ENCODE measurements at regions not wholly inside any gene's neighbourhood (a gene's known extent, or its start where the extent isn't known, plus 50 kb on each side); places are given as distances from the start of the nearest gene placed in this dataset.
"Not testable (repeated sequence)": the region's sequence is repeated elsewhere in the genome, so short reads cannot be mapped to it uniquely, and the experiment has no call there.

GRCh38 chr7:12827920-12828319 lies 140.5 kb downstream of the ARL4A start:
- DNase-seq (ENCODE audit: low spot score): no peak

GRCh38 chr7:12831024-12831423 lies 143.6 kb downstream of the ARL4A start:
- no peak for DNase-seq (ENCODE audit: low spot score)

GRCh38 chr7:12833829-12834228 lies 146.4 kb downstream of the ARL4A start:
- DNase-seq (ENCODE audit: low spot score): no peak

DNA sequence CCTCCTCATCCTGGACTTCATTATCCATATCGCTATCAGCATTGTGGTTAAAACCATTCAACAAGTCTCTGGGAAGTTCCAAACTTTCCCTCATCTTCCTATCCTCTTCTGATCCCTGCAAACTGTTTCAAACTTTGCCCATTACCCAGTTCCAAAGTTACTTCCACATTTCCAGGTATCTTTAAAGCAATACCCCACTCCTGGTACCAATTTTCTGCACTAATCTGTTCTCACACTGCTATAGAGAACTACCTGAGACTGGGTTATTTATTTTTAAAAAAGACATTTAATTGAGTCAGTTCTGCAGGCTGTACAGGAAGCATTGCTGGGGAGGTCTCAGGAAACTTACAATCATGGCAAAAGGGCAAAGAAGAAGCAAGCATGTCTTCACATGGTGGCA lies 147.3 kb downstream of the ARL4A start:
- no peak for DNase-seq (ENCODE audit: low spot score)

DNA sequence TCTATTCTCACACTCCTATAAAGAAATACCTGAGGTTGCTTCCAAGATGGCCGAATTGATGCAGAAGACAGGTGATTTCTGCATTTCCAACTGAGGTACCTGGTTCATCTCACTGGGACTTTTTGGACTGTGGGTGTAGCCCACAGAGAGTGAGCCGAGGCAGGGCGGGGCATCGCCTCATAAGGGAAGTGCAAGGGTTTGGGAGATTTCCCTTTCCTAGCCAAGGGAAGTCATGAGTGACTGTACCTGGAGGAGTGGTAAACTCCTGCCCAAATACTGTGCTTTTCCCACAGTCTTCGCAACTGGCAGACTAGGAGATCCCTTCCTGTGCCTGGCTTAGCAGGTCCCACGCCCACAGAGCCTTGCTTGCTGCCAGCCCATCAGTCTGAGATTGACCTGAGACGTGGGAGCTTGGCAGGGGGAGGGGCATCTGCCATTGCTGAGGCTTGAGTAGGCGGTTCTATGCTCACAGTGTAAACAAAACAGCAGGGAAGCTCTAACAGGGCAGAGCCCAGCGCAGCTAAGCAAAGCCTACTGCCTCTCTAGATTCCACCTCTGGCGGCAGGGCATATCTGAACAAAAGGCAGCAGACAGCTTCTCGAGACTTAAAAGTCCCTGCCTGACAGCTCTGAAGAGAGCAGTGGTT lies 152.2 kb downstream of the ARL4A start:
- DNase-seq (ENCODE audit: low spot score): no peak

DNA sequence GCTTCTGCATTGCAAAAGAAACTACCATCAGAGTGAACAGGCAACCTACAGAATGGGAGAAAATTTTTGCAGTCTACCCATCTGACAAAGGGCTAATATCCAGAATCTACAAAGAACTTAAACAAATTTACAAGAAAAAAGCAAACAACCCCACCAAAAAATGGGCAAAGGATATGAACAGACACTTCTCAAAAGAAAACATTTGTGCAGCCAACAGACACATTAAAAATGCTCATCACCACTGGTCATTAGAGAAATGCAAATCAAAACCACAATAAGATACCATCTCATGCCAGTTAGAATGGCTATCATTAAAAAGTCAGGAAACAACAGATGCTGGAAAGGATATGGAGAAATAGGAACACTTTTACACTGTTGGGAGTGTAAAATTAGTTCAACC lies 157.3 kb downstream of the ARL4A start:
- DNase-seq (ENCODE audit: low spot score): not testable (repeated sequence)

- no peak for DNase-seq (ENCODE audit: low spot score)
These were observed 159.6 kb downstream of the ARL4A start for GRCh38 chr7:12847001-12847400.

DNA sequence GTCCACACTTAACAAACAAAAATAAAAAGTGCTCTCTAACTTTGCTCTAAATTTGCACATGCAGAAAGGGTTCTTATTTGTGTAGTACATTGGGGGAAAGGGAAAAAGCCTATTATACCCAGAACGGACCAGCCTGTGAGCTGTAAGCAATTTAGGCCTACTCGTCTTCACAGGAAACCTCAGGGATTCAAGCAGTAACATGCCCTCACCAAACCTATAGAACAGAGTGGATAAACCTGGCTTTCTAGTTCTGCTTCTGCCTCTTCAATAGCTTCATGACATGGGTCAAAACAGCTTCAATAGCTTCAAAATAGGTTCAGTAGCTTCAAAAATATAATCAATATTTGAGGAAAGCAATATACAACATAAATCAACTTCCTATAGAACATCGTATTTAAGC lies 163.7 kb downstream of the ARL4A start:
- no peak for DNase-seq (ENCODE audit: low spot score)

GRCh38 chr7:12851841-12852240 lies 164.4 kb downstream of the ARL4A start:
- DNase-seq (ENCODE audit: low spot score): no peak

DNA sequence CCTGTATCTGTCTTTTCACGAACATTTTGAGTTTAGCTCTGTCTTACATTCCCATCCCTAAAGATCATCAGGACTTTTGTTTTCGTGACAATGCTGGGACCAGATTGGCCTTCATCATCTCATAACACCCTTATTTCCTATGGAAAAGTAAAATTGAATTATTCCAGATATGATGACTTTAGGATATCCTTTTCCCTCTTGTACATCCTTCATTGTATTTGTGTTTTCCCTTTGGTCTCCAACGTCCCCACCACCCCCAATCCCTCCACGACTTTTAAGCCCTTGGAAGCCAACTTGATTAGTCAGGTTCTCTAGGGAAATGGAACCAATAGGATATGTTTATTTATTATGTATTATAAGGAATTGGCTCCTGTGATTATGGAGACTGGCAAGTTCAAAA lies 167.6 kb downstream of the ARL4A start:
- DNase-seq (ENCODE audit: low spot score): no peak

- DNase-seq (ENCODE audit: low spot score): no peak
These were observed 172.3 kb downstream of the ARL4A start for GRCh38 chr7:12859761-12860160.

- DNase-seq (ENCODE audit: low spot score): peak; percentile 9
These were observed 173.6 kb downstream of the ARL4A start for GRCh38 chr7:12861070-12861469.

- no peak for DNase-seq (ENCODE audit: low spot score)
These were observed 174.7 kb downstream of the ARL4A start for GRCh38 chr7:12862146-12862545.

- DNase-seq (ENCODE audit: low spot score): no peak
These were observed 177.1 kb downstream of the ARL4A start for GRCh38 chr7:12864470-12865046.

DNA sequence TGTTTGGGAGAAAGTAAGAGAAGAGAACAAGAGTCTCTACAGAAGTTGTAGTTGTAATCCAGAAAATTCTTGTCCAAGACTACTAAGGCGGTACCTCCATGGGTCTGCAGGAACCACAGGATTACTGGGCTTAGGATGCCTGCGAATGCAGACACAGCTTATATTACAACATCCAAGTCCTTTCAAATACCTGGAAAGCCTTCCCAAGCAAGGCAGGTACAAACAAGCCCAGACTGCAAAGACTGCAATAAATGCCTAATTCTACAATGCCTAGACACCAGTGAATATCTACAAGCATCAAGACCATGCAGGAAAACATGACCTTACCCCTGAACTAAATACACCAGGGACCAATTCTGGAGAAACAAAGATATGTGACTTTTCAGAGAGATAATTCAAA lies 178.2 kb downstream of the ARL4A start:
- no peak for DNase-seq (ENCODE audit: low spot score)

GRCh38 chr7:12866207-12866606 lies 178.8 kb downstream of the ARL4A start:
- DNase-seq (ENCODE audit: low spot score): no peak

- no peak for DNase-seq (ENCODE audit: low spot score)
These were observed 180.6 kb downstream of the ARL4A start for GRCh38 chr7:12868027-12868426.

DNA sequence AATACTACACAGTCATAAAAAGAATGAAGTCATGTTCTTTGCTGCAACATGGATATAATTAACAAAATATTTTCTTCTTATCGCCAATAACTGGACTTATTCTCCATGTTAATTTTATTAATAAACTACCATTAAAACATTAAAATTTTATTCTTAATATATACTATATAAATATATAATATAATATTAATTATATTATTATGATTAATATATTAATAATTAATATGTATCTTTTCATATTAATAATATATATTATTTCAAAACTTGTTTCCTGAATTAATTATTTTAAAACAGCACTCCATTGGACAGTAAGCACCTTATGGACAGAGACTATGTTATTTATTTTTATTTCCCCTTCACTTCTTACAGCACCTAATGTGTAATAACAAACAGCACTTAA lies 182.8 kb downstream of the ARL4A start:
- no peak for DNase-seq (ENCODE audit: low spot score)

DNA sequence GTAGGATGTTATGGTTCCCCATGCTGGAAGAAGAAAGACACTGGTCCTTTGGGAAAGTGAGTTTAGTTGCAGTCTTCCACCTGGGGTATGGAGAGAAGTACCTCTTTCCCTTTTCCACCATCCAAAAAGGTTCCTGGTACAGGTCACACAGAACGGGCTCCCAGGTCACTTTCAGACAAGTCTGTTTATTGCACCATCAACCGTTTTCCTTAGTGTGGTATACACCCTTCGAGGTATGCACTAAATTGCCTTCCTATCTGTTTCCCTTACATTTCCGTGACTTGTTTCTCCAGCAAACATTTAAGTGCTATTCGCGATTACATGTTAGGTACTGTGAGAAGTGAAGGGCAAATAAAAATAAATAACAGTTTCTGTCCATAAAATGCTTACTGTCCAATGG lies 185.1 kb downstream of the ARL4A start:
- DNase-seq (ENCODE audit: low spot score): no peak

DNA sequence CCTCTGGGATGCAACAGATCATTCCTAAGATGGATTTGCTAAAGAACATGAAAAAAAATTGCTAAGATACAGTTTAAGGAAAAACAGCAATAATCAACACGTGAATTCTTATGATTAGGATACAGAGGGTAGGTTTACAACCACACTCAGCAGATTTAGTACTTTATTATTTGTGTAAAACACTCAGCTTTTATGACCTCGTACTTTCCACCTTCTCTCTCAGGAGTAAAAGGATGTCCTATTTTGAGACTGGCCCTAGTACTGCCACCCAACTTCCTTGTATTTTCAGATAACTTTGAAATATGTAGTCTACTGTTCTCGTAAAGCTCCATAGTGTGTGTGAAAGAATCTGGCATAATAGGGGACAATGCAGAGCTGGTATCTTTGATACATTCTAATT lies 186.1 kb downstream of the ARL4A start:
- DNase-seq (ENCODE audit: low spot score): no peak

DNA sequence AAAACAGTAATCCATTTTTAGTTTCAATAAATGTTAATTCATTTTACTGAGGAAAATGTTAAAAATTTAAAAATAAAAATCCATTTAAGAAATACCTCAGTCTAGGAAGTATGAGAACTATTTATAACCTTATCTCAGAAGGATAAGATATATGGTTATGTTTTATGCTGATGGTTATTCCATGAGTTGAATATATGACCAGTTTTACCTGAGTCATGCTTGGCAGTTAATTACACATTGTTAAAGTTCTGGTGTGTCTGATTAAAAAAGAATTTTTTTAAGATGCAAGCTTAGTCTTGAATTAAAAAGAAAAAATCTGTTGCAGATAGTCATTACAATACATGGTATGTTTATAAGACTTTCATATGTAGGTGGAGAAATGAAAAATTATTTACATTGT lies 191.7 kb downstream of the ARL4A start:
- DNase-seq (ENCODE audit: low spot score): no peak

DNA sequence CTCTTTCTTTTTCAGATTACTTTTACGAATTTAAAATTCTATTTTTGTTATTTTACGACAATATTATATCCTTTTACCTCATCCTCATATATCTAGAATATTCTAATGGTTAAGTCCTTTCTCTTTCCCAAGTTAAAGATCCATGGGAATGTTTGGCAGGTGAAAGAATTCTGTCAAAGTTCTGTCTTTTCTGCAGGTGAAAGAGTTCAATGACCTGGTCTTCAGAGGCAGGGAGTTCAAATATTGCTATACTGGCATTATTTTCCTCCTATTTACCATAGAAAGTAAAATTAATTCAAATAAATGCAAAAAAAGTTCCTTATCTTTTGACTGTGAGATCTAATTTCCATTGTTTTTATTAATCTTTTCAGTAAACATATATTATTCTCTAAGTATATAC lies 194.3 kb downstream of the ARL4A start:
- no peak for DNase-seq (ENCODE audit: low spot score)

GRCh38 chr7:12882710-12883109 lies 195.3 kb downstream of the ARL4A start:
- DNase-seq (ENCODE audit: low spot score): no peak

DNA sequence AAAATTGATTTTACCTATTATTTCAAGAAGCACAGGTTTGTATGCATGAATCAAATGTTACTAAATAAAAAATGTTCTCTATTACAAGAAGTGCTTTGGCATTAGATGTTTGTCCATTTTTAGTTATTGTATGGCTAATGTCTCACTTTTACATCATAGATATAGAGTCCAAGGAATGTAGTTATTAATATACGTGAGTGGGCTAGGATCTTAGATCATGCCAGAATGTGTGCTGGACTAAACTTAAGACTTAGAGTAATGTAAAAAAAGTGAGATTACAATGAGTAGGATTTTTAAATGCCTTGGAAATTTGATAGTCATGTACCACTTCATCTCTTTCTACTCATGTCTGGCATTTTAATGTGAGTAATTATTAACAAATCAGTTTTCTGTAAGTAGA lies 196.6 kb downstream of the ARL4A start:
- DNase-seq (ENCODE audit: low spot score): no peak

Measured in putamen (tissue), 1 donor.